HepG2 (cell line): ENCODE measurements at regions not wholly inside any gene's neighbourhood (a gene's known extent, or its start where the extent isn't known, plus 50 kb on each side); places are given as distances from the start of the nearest gene placed in this dataset.

ENCODE experiments used
- ATAC-seq: fragments of 200-7000 bp; cut with Tn5 transposase; 3 replicates; pipeline ENCODE4 v1.9.1; 2020; ENCODE audit warnings: mild to moderate bottlenecking, moderate library complexity
- BruUV-seq: library from RNA; stranded (reverse); fragments of 400-500 nt; replicated peaks from 2 replicates; lab custom pipeline; 2021; lab: Mats Ljungman, UMichigan
- CTCF ChIA-PET: fragments of 300-600 bp; formaldehyde crosslinking; extraction: SDS; loops from one replicate; lab custom pipeline; 2021; ENCODE audit warnings: low total read pairs, inconsistent platforms, low intra/inter-chr PET ratio; lab: Yijun Ruan, JAX
- POLR2A ChIA-PET: fragments of 350-600 bp; sonication (Branson Sonifier 250); formaldehyde crosslinking; loops from one replicate; lab custom pipeline; 2020; ENCODE audit warnings: antibody characterized with exemption, inconsistent platforms; lab: Yijun Ruan, JAX
- DNase-seq: peaks from one replicate; pipeline ENCODE4 v3.0.0-alpha.2; 2015; ENCODE audit warnings: low spot score
- FAIRE-seq: peaks from 3 replicates; lab custom pipeline; 2011; peaks lifted over from hg19 to GRCh38; lab: Jason Lieb, UNC
- H2AFZ ChIP-seq: one replicate; pipeline ENCODE4 v1.6.1; 2011; ENCODE audit warnings: low read length, inconsistent platforms
- H3K27ac ChIP-seq: fragments of 300-600 bp; 3 replicates; pipeline ENCODE4 v1.8.0; 2011; ENCODE audit warnings: mixed run types, mild to moderate bottlenecking, mixed read lengths, low read length, inconsistent platforms; ENCODE audit not compliant: insufficient read depth; ENCODE audit errors: extremely low read length
- H3K27me3 ChIP-seq, 2 experiments: fragments of 200-600 bp in 1 of 2; 2 replicates in 1 of 2; 3 replicates in 1 of 2; pipeline versions ENCODE4 v1.6.0 to v1.8.0; 2011; ENCODE audit warnings: low read length in 2 of 2, mild to moderate bottlenecking in 2 of 2, moderate library complexity in 2 of 2, inconsistent platforms in 1 of 2; ENCODE audit not compliant: insufficient read depth in 2 of 2, control insufficient read depth in 1 of 2
- H3K36me3 ChIP-seq, 2 experiments: fragments of 200-600 bp in 1 of 2; replicated peaks in 1 of 2; 2 replicates in 1 of 2; 3 replicates in 1 of 2; pipeline versions ENCODE4 v1.5.1 to v1.8.0; 2011; ENCODE audit warnings: low read length in 2 of 2, inconsistent platforms in 1 of 2; ENCODE audit not compliant: insufficient read depth in 2 of 2, control insufficient read depth in 1 of 2
- H3K4me1 ChIP-seq: 2 replicates; pipeline ENCODE4 v1.5.1; 2012; ENCODE audit warnings: low read length, inconsistent platforms; ENCODE audit not compliant: insufficient read depth
- H3K4me2 ChIP-seq: 2 replicates; pipeline ENCODE4 v1.6.0; 2011; ENCODE audit warnings: low read depth, low read length, inconsistent platforms
- H3K4me3 ChIP-seq, 3 experiments: fragments of 200-600 bp in 1 of 3; sonication (generic), shearing (Covaris generic) in 1 of 3; replicated peaks in 1 of 3; 2 replicates each; pipeline ENCODE4 v1.5.1; 2011 to 2016; ENCODE audit warnings: low read length in 3 of 3, inconsistent platforms in 2 of 3, low read depth in 2 of 3, mild to moderate bottlenecking in 2 of 3, control low read depth in 1 of 3, mixed read lengths in 1 of 3; ENCODE audit not compliant: insufficient read depth in 1 of 3
- H3K79me2 ChIP-seq: one replicate; pipeline ENCODE4 v1.6.1; 2011; ENCODE audit warnings: low read length, inconsistent platforms; ENCODE audit not compliant: insufficient read depth
- H3K9ac ChIP-seq: 2 replicates; pipeline ENCODE4 v1.6.0; 2011; ENCODE audit warnings: mild to moderate bottlenecking, low read depth, low read length, inconsistent platforms; ENCODE audit not compliant: insufficient read depth
- H3K9me3 ChIP-seq: 2 replicates; pipeline ENCODE4 v1.5.1; 2012; ENCODE audit warnings: mild to moderate bottlenecking, low read length
- H4K20me1 ChIP-seq: 2 replicates; pipeline ENCODE4 v1.6.0; 2011; ENCODE audit warnings: inconsistent platforms, mild to moderate bottlenecking, low read length, moderate library complexity; ENCODE audit not compliant: insufficient read depth
- ASH2L ChIP-seq: fragments of 300-600, 200-600 bp; sonication (generic); IDR thresholded peaks from 2 replicates; pipeline ENCODE4 v1.7.0; 2017; ENCODE audit warnings: low read depth, mild to moderate bottlenecking, moderate library complexity, mixed read lengths, low read length; ENCODE audit not compliant: insufficient read length
- JARID2 ChIP-seq: sonication (generic); formaldehyde crosslinking; IDR thresholded peaks from 2 replicates; pipeline ENCODE4 v1.8.1; 2023; ENCODE audit warnings: missing genetic modification reagents, inconsistent platforms; ENCODE audit not compliant: insufficient replicate concordance
- SIX1 ChIP-seq: sonication (generic); formaldehyde crosslinking; IDR thresholded peaks from 2 replicates; pipeline ENCODE4 v1.4.0; 2020; ENCODE audit warnings: missing genetic modification reagents, borderline replicate concordance
- TOE1 ChIP-seq: sonication (generic); formaldehyde crosslinking; IDR thresholded peaks from 2 replicates; pipeline ENCODE4 v1.4.0; 2020; ENCODE audit warnings: mild to moderate bottlenecking, missing genetic modification reagents
- ZNF335 ChIP-seq: sonication (generic); formaldehyde crosslinking; IDR thresholded peaks from 2 replicates; pipeline ENCODE4 v1.4.0; 2020; ENCODE audit warnings: missing genetic modification reagents
- ZNF337 ChIP-seq: sonication (generic); formaldehyde crosslinking; IDR thresholded peaks from 2 replicates; pipeline ENCODE4 v1.5.1; 2020; ENCODE audit warnings: missing genetic modification reagents, low read depth, mild to moderate bottlenecking, borderline replicate concordance
- ZNF883 ChIP-seq: sonication (generic); formaldehyde crosslinking; IDR thresholded peaks from 2 replicates; pipeline ENCODE4 v1.5.1; 2020; ENCODE audit warnings: mild to moderate bottlenecking, missing genetic modification reagents; ENCODE audit errors: not compliant biosample characterization
- WGBS: methylation state at CpG from one replicate; pipeline ENCODE4 v1.1.6; 2017; ENCODE audit warnings: low lambda C conversion rate; 5-methylcytosine and 5-hydroxymethylcytosine counted together
- in situ Hi-C: cut with HindIII; loops from 2 replicates; pipeline ENCODE4 v1.10.0; 2017; ENCODE audit warnings: low pct_unique_long_range_greater_than_20kb; ENCODE audit not compliant: extremely low pct_ligation_motif_present
- intact Hi-C: fragments of 100-400 bp; cut with micrococcal nuclease; formaldehyde crosslinking; loops from one replicate; pipeline ENCODE4 v1.10.0; 2022; ENCODE audit not compliant: unreplicated experiment
- TF ChIP-seq, protein P1 (sequence below): sonication (generic); formaldehyde crosslinking; IDR thresholded peaks from 2 replicates; pipeline ENCODE4 v1.4.0; 2020; ENCODE audit warnings: mild to moderate bottlenecking, low read depth, missing genetic modification reagents
- TF ChIP-seq, protein P2 (sequence below): sonication (generic); formaldehyde crosslinking; IDR thresholded peaks from 2 replicates; pipeline ENCODE4 v1.4.0; 2020; ENCODE audit warnings: missing genetic modification reagents

DNA sequence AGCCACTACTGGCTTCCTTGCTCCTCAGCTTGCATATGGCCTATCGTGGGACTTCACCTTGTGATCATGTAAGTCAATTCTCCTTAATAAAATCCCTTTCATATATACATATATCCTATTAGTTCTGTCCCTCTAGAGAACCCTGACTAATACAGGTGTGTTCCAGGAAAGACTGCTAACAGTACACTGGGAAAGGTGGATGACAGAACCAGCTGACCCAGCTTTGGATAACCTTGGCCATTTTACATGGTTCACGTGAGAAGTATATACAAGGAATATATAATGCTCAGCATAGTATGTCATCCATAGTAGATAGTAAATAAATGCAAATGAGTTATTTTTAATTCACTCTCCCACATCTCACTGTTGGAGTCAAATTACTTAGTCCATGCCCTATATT, 1003.5 kb downstream of the SORCS3 start:
- H3K79me2 ChIP-seq: no peaks in the 10 kb centered on the region
- no peak for DNase-seq
- TF ChIP-seq JARID2 (no peak), SIX1 (CRISPR knock-in tag) (no peak), TOE1 (CRISPR knock-in tag) (no peak), ZNF335 (CRISPR knock-in tag) (no peak), ZNF883 (CRISPR knock-in tag) (no peak), ASH2L (no peak), ZNF337 (CRISPR knock-in tag) (no peak)
- TF ChIP-seq, protein P1, sequence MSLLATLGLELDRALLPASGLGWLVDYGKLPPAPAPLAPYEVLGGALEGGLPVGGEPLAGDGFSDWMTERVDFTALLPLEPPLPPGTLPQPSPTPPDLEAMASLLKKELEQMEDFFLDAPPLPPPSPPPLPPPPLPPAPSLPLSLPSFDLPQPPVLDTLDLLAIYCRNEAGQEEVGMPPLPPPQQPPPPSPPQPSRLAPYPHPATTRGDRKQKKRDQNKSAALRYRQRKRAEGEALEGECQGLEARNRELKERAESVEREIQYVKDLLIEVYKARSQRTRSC (CRISPR knock-in tag): no peak
- TF ChIP-seq, protein P2, sequence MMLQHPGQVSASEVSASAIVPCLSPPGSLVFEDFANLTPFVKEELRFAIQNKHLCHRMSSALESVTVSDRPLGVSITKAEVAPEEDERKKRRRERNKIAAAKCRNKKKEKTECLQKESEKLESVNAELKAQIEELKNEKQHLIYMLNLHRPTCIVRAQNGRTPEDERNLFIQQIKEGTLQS (CRISPR knock-in tag): no peak
- in situ Hi-C loops (no loop called here), intact Hi-C loops (no loop called here)
- H3K36me3 ChIP-seq: no peaks in the 10 kb centered on the region
- no peak for ATAC-seq
- H3K27ac ChIP-seq: no peak overlapping the region
- BruUV-seq: no TSS peak
- FAIRE-seq: no peak
- no peaks in the 10 kb centered on the region for H3K4me1 ChIP-seq
- H3K27me3 ChIP-seq: no peaks in the 10 kb centered on the region
- H3K4me3 ChIP-seq: no peak overlapping the region
- no peak overlapping the region for H2AFZ ChIP-seq
- H3K9me3 ChIP-seq: peaks cover 66% of the 10 kb centered on the region
- WGBS: 3% methylated on average over 2 of the region's 2 CpGs
- H3K9ac ChIP-seq: no peak overlapping the region
- no peaks in the 10 kb centered on the region for H4K20me1 ChIP-seq
- H3K4me2 ChIP-seq: no peak overlapping the region
- POLR2A ChIA-PET: no interaction called here
- CTCF ChIA-PET: no interaction called here
